Activated naive CD8-positive, alpha-beta T cell treated with anti-CD3 and anti-CD28 coated beads, Interleukin-2, amount 50 U/mL, for 24 hours (primary cell): ENCODE measurements at regions not wholly inside any gene's neighbourhood (a gene's known extent, or its start where the extent isn't known, plus 50 kb on each side); places are given as distances from the start of the nearest gene placed in this dataset.

ENCODE experiments used
- ATAC-seq: fragments of 150-1000 bp; cut with Tn5 transposase; one replicate; pipeline ENCODE4 v1.10.0; 2021
- DNase-seq: peaks from one replicate; pipeline ENCODE4 v3.0.0; 2021
- H3K27ac Mint-ChIP-seq: one replicate; pipeline ENCODE4 v1.8.0; 2021; ENCODE audit warnings: mild to moderate bottlenecking, mixed read lengths
- H3K27me3 Mint-ChIP-seq: one replicate; pipeline ENCODE4 v1.8.0; 2021; ENCODE audit warnings: mixed read lengths
- H3K36me3 Mint-ChIP-seq: one replicate; pipeline ENCODE4 v1.8.0; 2021; ENCODE audit warnings: low read depth, mixed read lengths
- H3K4me1 Mint-ChIP-seq: one replicate; pipeline ENCODE4 v1.8.0; 2021; ENCODE audit warnings: mixed read lengths
- H3K4me3 Mint-ChIP-seq: one replicate; pipeline ENCODE4 v1.8.0; 2021; ENCODE audit warnings: mild to moderate bottlenecking, moderate library complexity, mixed read lengths
- H3K9me3 Mint-ChIP-seq: one replicate; pipeline ENCODE4 v1.8.0; 2021; ENCODE audit warnings: mixed read lengths

GRCh38 chr15:37340438-37340837 lies 240.1 kb upstream of the MEIS2 start:
- H3K4me3 Mint-ChIP-seq: no peak overlapping the region
- no peaks in the 10 kb centered on the region for H3K4me1 Mint-ChIP-seq
- DNase-seq (no peak), ATAC-seq (no peak)
- peaks cover 9% of the 10 kb centered on the region for H3K9me3 Mint-ChIP-seq
- no peak overlapping the region for H3K27ac Mint-ChIP-seq
- no peaks in the 10 kb centered on the region for H3K36me3 Mint-ChIP-seq
- no peaks in the 10 kb centered on the region for H3K27me3 Mint-ChIP-seq

- Mint-ChIP-seq H3K4me1 (no peaks in the 10 kb centered on the region), H3K4me3 (no peak overlapping the region), H3K27me3 (no peaks in the 10 kb centered on the region), H3K36me3 (no peaks in the 10 kb centered on the region), H3K9me3 (peaks cover 9% of the 10 kb centered on the region), H3K27ac (no peak overlapping the region)
- DNase-seq (no peak), ATAC-seq (no peak)
Measured at GRCh38 chr15:37359101-37359892, 258.9 kb upstream of the MEIS2 start.

- Mint-ChIP-seq H3K4me3 (no peak overlapping the region), H3K36me3 (no peaks in the 10 kb centered on the region), H3K27ac (no peak overlapping the region), H3K9me3 (peaks cover 9% of the 10 kb centered on the region), H3K4me1 (no peaks in the 10 kb centered on the region), H3K27me3 (no peaks in the 10 kb centered on the region)
- ATAC-seq (no peak), DNase-seq (no peak)
Measured at GRCh38 chr15:37359893-37360290, 259.5 kb upstream of the MEIS2 start.

GRCh38 chr15:37360724-37361123 lies 260.4 kb upstream of the MEIS2 start:
- DNase-seq (no peak), ATAC-seq (no peak)
- H3K9me3 Mint-ChIP-seq: peaks cover 6% of the 10 kb centered on the region
- H3K27ac Mint-ChIP-seq: no peak overlapping the region
- no peaks in the 10 kb centered on the region for H3K4me1 Mint-ChIP-seq
- no peaks in the 10 kb centered on the region for H3K36me3 Mint-ChIP-seq
- no peak overlapping the region for H3K4me3 Mint-ChIP-seq
- no peaks in the 10 kb centered on the region for H3K27me3 Mint-ChIP-seq

GRCh38 chr15:37361621-37362020 lies 261.3 kb upstream of the MEIS2 start:
- ATAC-seq: no peak
- no peak overlapping the region for H3K4me3 Mint-ChIP-seq
- no peaks in the 10 kb centered on the region for H3K36me3 Mint-ChIP-seq
- H3K27ac Mint-ChIP-seq: no peak overlapping the region
- no peak for DNase-seq
- H3K4me1 Mint-ChIP-seq: no peaks in the 10 kb centered on the region
- H3K9me3 Mint-ChIP-seq: peaks cover 2% of the 10 kb centered on the region
- no peaks in the 10 kb centered on the region for H3K27me3 Mint-ChIP-seq

GRCh38 chr15:37362414-37362813 lies 262.1 kb upstream of the MEIS2 start:
- no peak for DNase-seq
- H3K4me1 Mint-ChIP-seq: no peaks in the 10 kb centered on the region
- no peaks in the 10 kb centered on the region for H3K36me3 Mint-ChIP-seq
- H3K4me3 Mint-ChIP-seq: no peak overlapping the region
- H3K27ac Mint-ChIP-seq: no peak overlapping the region
- no peaks in the 10 kb centered on the region for H3K27me3 Mint-ChIP-seq
- peaks cover 9% of the 10 kb centered on the region for H3K9me3 Mint-ChIP-seq
- ATAC-seq: no peak

- DNase-seq (no peak), ATAC-seq (no peak)
- H3K27ac Mint-ChIP-seq: no peak overlapping the region
- H3K36me3 Mint-ChIP-seq: no peaks in the 10 kb centered on the region
- H3K9me3 Mint-ChIP-seq: peaks cover 12% of the 10 kb centered on the region
- no peak overlapping the region for H3K4me3 Mint-ChIP-seq
- no peaks in the 10 kb centered on the region for H3K4me1 Mint-ChIP-seq
- H3K27me3 Mint-ChIP-seq: no peaks in the 10 kb centered on the region
Measured at GRCh38 chr15:37368961-37369360, 268.6 kb upstream of the MEIS2 start.

- H3K4me3 Mint-ChIP-seq: no peak overlapping the region
- DNase-seq: no peak
- H3K27ac Mint-ChIP-seq: no peak overlapping the region
- no peaks in the 10 kb centered on the region for H3K4me1 Mint-ChIP-seq
- no peak for ATAC-seq
- peaks cover 12% of the 10 kb centered on the region for H3K9me3 Mint-ChIP-seq
- no peaks in the 10 kb centered on the region for H3K36me3 Mint-ChIP-seq
- H3K27me3 Mint-ChIP-seq: no peaks in the 10 kb centered on the region
Measured at GRCh38 chr15:37370941-37371340, 270.6 kb upstream of the MEIS2 start.

GRCh38 chr15:37372064-37372463 lies 271.7 kb upstream of the MEIS2 start:
- no peaks in the 10 kb centered on the region for H3K36me3 Mint-ChIP-seq
- H3K4me3 Mint-ChIP-seq: no peak overlapping the region
- H3K27ac Mint-ChIP-seq: no peak overlapping the region
- no peak for ATAC-seq
- peaks cover 5% of the 10 kb centered on the region for H3K9me3 Mint-ChIP-seq
- H3K4me1 Mint-ChIP-seq: no peaks in the 10 kb centered on the region
- no peak for DNase-seq
- no peaks in the 10 kb centered on the region for H3K27me3 Mint-ChIP-seq

GRCh38 chr15:37375519-37375918 lies 275.2 kb upstream of the MEIS2 start:
- H3K27me3 Mint-ChIP-seq: no peaks in the 10 kb centered on the region
- H3K4me3 Mint-ChIP-seq: no peak overlapping the region
- ATAC-seq (no peak), DNase-seq (no peak)
- peaks cover 12% of the 10 kb centered on the region for H3K9me3 Mint-ChIP-seq
- no peaks in the 10 kb centered on the region for H3K4me1 Mint-ChIP-seq
- H3K27ac Mint-ChIP-seq: no peak overlapping the region
- H3K36me3 Mint-ChIP-seq: no peaks in the 10 kb centered on the region

- Mint-ChIP-seq H3K4me3 (no peak overlapping the region), H3K4me1 (no peaks in the 10 kb centered on the region), H3K36me3 (no peaks in the 10 kb centered on the region), H3K9me3 (peaks cover 13% of the 10 kb centered on the region), H3K27ac (no peak overlapping the region), H3K27me3 (no peaks in the 10 kb centered on the region)
- DNase-seq (no peak), ATAC-seq (no peak)
Measured at GRCh38 chr15:37377428-37377827, 277.1 kb upstream of the MEIS2 start.

GRCh38 chr15:37394402-37395099 lies 294.2 kb upstream of the MEIS2 start:
- Mint-ChIP-seq H3K4me1 (no peaks in the 10 kb centered on the region), H3K27ac (no peak overlapping the region), H3K4me3 (no peak overlapping the region), H3K27me3 (no peaks in the 10 kb centered on the region), H3K36me3 (no peaks in the 10 kb centered on the region), H3K9me3 (peaks cover 37% of the 10 kb centered on the region)
- ATAC-seq (no peak), DNase-seq (no peak)

GRCh38 chr15:37395100-37395468 lies 294.7 kb upstream of the MEIS2 start:
- Mint-ChIP-seq H3K27ac (no peak overlapping the region), H3K36me3 (no peaks in the 10 kb centered on the region), H3K9me3 (peaks cover 35% of the 10 kb centered on the region), H3K27me3 (no peaks in the 10 kb centered on the region), H3K4me1 (no peaks in the 10 kb centered on the region), H3K4me3 (no peak overlapping the region)
- no peak for ATAC-seq
- no peak for DNase-seq

GRCh38 chr15:37397266-37398022 lies 297.1 kb upstream of the MEIS2 start:
- ATAC-seq: no peak
- no peak overlapping the region for H3K27ac Mint-ChIP-seq

GRCh38 chr15:37416103-37416502 lies 315.8 kb upstream of the MEIS2 start:
- Mint-ChIP-seq H3K36me3 (no peaks in the 10 kb centered on the region), H3K27ac (no peak overlapping the region), H3K27me3 (no peaks in the 10 kb centered on the region), H3K4me1 (no peaks in the 10 kb centered on the region), H3K4me3 (no peak overlapping the region), H3K9me3 (peaks cover 17% of the 10 kb centered on the region)
- DNase-seq (no peak), ATAC-seq (no peak)

More at GRCh38 chr15:37397266-37398022, 297.1 kb upstream of the MEIS2 start:
- Mint-ChIP-seq H3K9me3 (peaks cover 27% of the 10 kb centered on the region), H3K36me3 (no peaks in the 10 kb centered on the region), H3K4me1 (no peaks in the 10 kb centered on the region), H3K4me3 (no peak overlapping the region), H3K27me3 (no peaks in the 10 kb centered on the region)
- DNase-seq: no peak
